ENCODE measurements at regions not wholly inside any gene's neighbourhood (a gene's known extent, or its start where the extent isn't known, plus 50 kb on each side); places are given as distances from the start of the nearest gene placed in this dataset.
A peak's percentile ranks its signal among the peaks of the same experiment; 100 is the strongest.
"Not testable (repeated sequence)": the region's sequence is repeated elsewhere in the genome, so short reads cannot be mapped to it uniquely, and the experiment has no call there.

- DNase-seq = no peak
Observed at GRCh38 chr15:93816815-93817214, 414.5 kb upstream of the MCTP2 start.

GRCh38 chr15:93811305-93811704 lies 420.1 kb upstream of the MCTP2 start:
- no peak for DNase-seq

- DNase-seq = no peak
Observed at GRCh38 chr15:93809516-93809915, 421.8 kb upstream of the MCTP2 start.

- DNase-seq = no peak
Observed at GRCh38 chr15:93803421-93804152, 427.8 kb upstream of the MCTP2 start.

GRCh38 chr15:93801206-93801605 lies 430.2 kb upstream of the MCTP2 start:
- no peak for DNase-seq

- DNase-seq = no peak
Observed at GRCh38 chr15:93800805-93801204, 430.6 kb upstream of the MCTP2 start.

- DNase-seq = no peak
Observed at GRCh38 chr15:93789441-93789840, 441.9 kb upstream of the MCTP2 start.

- DNase-seq = no peak
Observed at GRCh38 chr15:93780073-93780472, 451.3 kb upstream of the MCTP2 start.

GRCh38 chr15:93779341-93779740 lies 452.0 kb upstream of the MCTP2 start:
- DNase-seq = no peak

GRCh38 chr15:93771196-93772030 lies 459.9 kb upstream of the MCTP2 start:
- peak; percentile 57 for DNase-seq

GRCh38 chr15:93770788-93771187 lies 460.6 kb upstream of the MCTP2 start:
- DNase-seq = no peak

GRCh38 chr15:93762036-93762435 lies 469.3 kb upstream of the MCTP2 start:
- DNase-seq = peak; percentile 51

- DNase-seq = no peak
Observed at GRCh38 chr15:93759629-93760028, 471.7 kb upstream of the MCTP2 start.

- DNase-seq = no peak
Observed at GRCh38 chr15:93758824-93759223, 472.5 kb upstream of the MCTP2 start.

- DNase-seq = no peak
Observed at GRCh38 chr15:93748710-93749109, 482.7 kb upstream of the MCTP2 start.

GRCh38 chr15:93734976-93735375 lies 496.4 kb upstream of the MCTP2 start:
- DNase-seq = not testable (repeated sequence)

GRCh38 chr15:93730724-93731123 lies 500.6 kb upstream of the MCTP2 start:
- no peak for DNase-seq

GRCh38 chr15:93722165-93722564 lies 509.2 kb upstream of the MCTP2 start:
- DNase-seq = no peak

GRCh38 chr15:93720607-93721006 lies 510.8 kb upstream of the MCTP2 start:
- no peak for DNase-seq

GRCh38 chr15:93719921-93720351 lies 511.4 kb upstream of the MCTP2 start:
- no peak for DNase-seq

- DNase-seq = no peak
Observed at GRCh38 chr15:93716615-93717231, 514.6 kb upstream of the MCTP2 start.

GRCh38 chr15:93709708-93710107 lies 521.7 kb upstream of the MCTP2 start:
- no peak for DNase-seq

GRCh38 chr15:93708724-93709445 lies 522.5 kb upstream of the MCTP2 start:
- no peak for DNase-seq

Data from NCI-H2171 (cell line).